HCT116 (cell line): ENCODE measurements at regions not wholly inside any gene's neighbourhood (a gene's known extent, or its start where the extent isn't known, plus 50 kb on each side); places are given as distances from the start of the nearest gene placed in this dataset.

Source experiments
- ATAC-seq: fragments of 200-7000 bp; cut with Tn5 transposase; 2 replicates; pipeline ENCODE4 v1.9.1; 2020; ENCODE audit warnings: mild to moderate bottlenecking, moderate library complexity
- BruUV-seq: library from RNA; stranded (reverse); fragments of 400-500 nt; replicated peaks from 2 replicates; lab custom pipeline; 2021; lab: Mats Ljungman, UMichigan
- CTCF ChIA-PET: fragments of 300-600 bp; sonication (Branson Sonifier 250); formaldehyde crosslinking; loops from one replicate; lab custom pipeline; 2021; ENCODE audit warnings: antibody characterized with exemption; lab: Charles Lee
- POLR2A ChIA-PET: fragments of 300-600, 350-600 bp; sonication (Branson Sonifier 250); formaldehyde crosslinking; loops from one replicate; lab custom pipeline; 2021; ENCODE audit warnings: antibody characterized with exemption; lab: Charles Lee
- RAD21 ChIA-PET, 2 experiments: fragments of 300-600 bp; sonication (Branson Sonifier 250); formaldehyde crosslinking; loops; one replicate each; lab custom pipeline; 2023; ENCODE audit warnings: low total read pairs in 2 of 2; ENCODE audit not compliant: uncharacterized antibody in 2 of 2, unreplicated experiment in 2 of 2, low non-redundant PET in 1 of 2; lab: Charles Lee
- DNase-seq: peaks from one replicate; pipeline ENCODE4 v3.0.0-alpha.2; 2010; ENCODE audit warnings: low read depth, low spot score
- H2AFZ ChIP-seq: fragments of 200-600 bp; shearing (Covaris generic), sonication (generic); 2 replicates; pipeline ENCODE4 v1.6.1; 2017; ENCODE audit warnings: low read depth, mixed run types, mixed read lengths, antibody characterized with exemption, low read length; ENCODE audit not compliant: poor library complexity, severe bottlenecking
- H3K27ac ChIP-seq: 2 replicates; pipeline ENCODE4 v1.5.1; 2012; ENCODE audit warnings: low read depth, low read length
- H3K27me3 ChIP-seq: fragments of 200-600 bp; sonication (generic); 2 replicates; pipeline ENCODE4 v1.6.1; 2016; ENCODE audit warnings: mixed run types, low read length, mixed read lengths; ENCODE audit not compliant: insufficient read depth
- H3K36me3 ChIP-seq, 2 experiments: fragments of 200-500 bp in 1 of 2; fragments of 200-600 bp in 1 of 2; sonication (Bioruptor generic) in 1 of 2; sonication (generic) in 1 of 2; 2 replicates each; pipeline versions ENCODE4 v1.5.1 to v1.6.1; 2014 to 2016; ENCODE audit warnings: low read length in 2 of 2, inconsistent platforms in 1 of 2, mixed read lengths in 1 of 2, mixed run types in 1 of 2; ENCODE audit not compliant: insufficient read depth in 2 of 2, control insufficient read depth in 1 of 2
- H3K4me1 ChIP-seq, 2 experiments: fragments of 200-600 bp in 1 of 2; sonication (generic) in 1 of 2; 2 replicates each; pipeline versions ENCODE4 v1.5.1 to v1.6.1; 2012 to 2017; ENCODE audit warnings: low read length in 2 of 2, inconsistent platforms in 1 of 2, mild to moderate bottlenecking in 1 of 2, mixed read lengths in 1 of 2, mixed run types in 1 of 2, moderate library complexity in 1 of 2; ENCODE audit not compliant: insufficient read depth in 2 of 2, control insufficient read depth in 1 of 2
- H3K4me2 ChIP-seq: fragments of 200-600 bp; sonication (generic); 2 replicates; pipeline ENCODE4 v1.6.1; 2017; ENCODE audit warnings: mixed run types, low read length, mixed read lengths
- H3K4me3 ChIP-seq, 2 experiments: fragments of 200-600 bp in 1 of 2; sonication (generic) in 1 of 2; replicated peaks in 1 of 2; 2 replicates each; pipeline ENCODE4 v1.5.1; 2011 to 2016; ENCODE audit warnings: low read length in 2 of 2, control low read depth in 1 of 2, low read depth in 1 of 2, mild to moderate bottlenecking in 1 of 2, mixed read lengths in 1 of 2, mixed run types in 1 of 2
- H3K79me2 ChIP-seq: fragments of 200-600 bp; sonication (generic); 2 replicates; pipeline ENCODE4 v1.6.1; 2017; ENCODE audit warnings: mild to moderate bottlenecking, mixed run types, low read length, moderate library complexity, mixed read lengths; ENCODE audit not compliant: insufficient read depth
- H3K9ac ChIP-seq: fragments of 200-600 bp; sonication (generic); 2 replicates; pipeline ENCODE4 v1.6.1; 2016; ENCODE audit warnings: low read length, mixed read lengths
- H3K9me2 ChIP-seq: fragments of 200-600 bp; sonication (generic), shearing (Covaris generic); 2 replicates; pipeline ENCODE4 v1.6.1; 2017; ENCODE audit warnings: mixed run types, mild to moderate bottlenecking, moderate library complexity; ENCODE audit not compliant: insufficient read depth
- H3K9me3 ChIP-seq, 2 experiments: fragments of 200-500 bp in 1 of 2; fragments of 200-600 bp in 1 of 2; sonication (Bioruptor generic) in 1 of 2; sonication (generic) in 1 of 2; 2 replicates each; pipeline ENCODE4 v1.6.1; 2014 to 2017; ENCODE audit warnings: low read length in 2 of 2, mixed read lengths in 2 of 2, inconsistent platforms in 1 of 2, low read depth in 1 of 2, mild to moderate bottlenecking in 1 of 2, mixed run types in 1 of 2, moderate library complexity in 1 of 2; ENCODE audit not compliant: control insufficient read depth in 1 of 2, insufficient read depth in 1 of 2
- H4K20me1 ChIP-seq: fragments of 200-600 bp; sonication (generic), shearing (Covaris generic); 2 replicates; pipeline ENCODE4 v1.6.1; 2017; ENCODE audit warnings: mixed run types, mild to moderate bottlenecking, moderate library complexity; ENCODE audit not compliant: insufficient read depth
- CBX3 ChIP-seq: IDR thresholded peaks from 2 replicates; pipeline ENCODE4 v1.6.1; 2012; ENCODE audit warnings: low read depth
- CEBPB ChIP-seq: IDR thresholded peaks from 2 replicates; pipeline ENCODE4 v1.6.1; 2012; ENCODE audit warnings: low read depth
- EGR1 ChIP-seq: IDR thresholded peaks from 2 replicates; pipeline ENCODE4 v1.6.1; 2012; ENCODE audit warnings: low read depth
- ELF1 ChIP-seq: IDR thresholded peaks from 2 replicates; pipeline ENCODE4 v1.6.1; 2012; ENCODE audit warnings: low read depth, borderline replicate concordance
- EZH2 ChIP-seq: fragments of 200-600 bp; sonication (generic); IDR thresholded peaks from 2 replicates; pipeline ENCODE4 v1.6.1; 2017; ENCODE audit warnings: antibody characterized with exemption, mixed run types
- EZH2phosphoT487 ChIP-seq: fragments of 200-600 bp; IDR thresholded peaks from 2 replicates; pipeline ENCODE4 v1.6.1; 2018; ENCODE audit warnings: antibody characterized with exemption, borderline replicate concordance
- FOSL1 ChIP-seq: IDR thresholded peaks from 2 replicates; pipeline ENCODE4 v1.6.1; 2012; ENCODE audit warnings: low read depth
- JUND ChIP-seq: IDR thresholded peaks from 2 replicates; pipeline ENCODE4 v1.6.1; 2012
- MAX ChIP-seq: IDR thresholded peaks from 2 replicates; pipeline ENCODE4 v1.6.1; 2012
- POLR2A ChIP-seq: IDR thresholded peaks from 2 replicates; pipeline ENCODE4 v1.7.0; 2011; ENCODE audit warnings: borderline replicate concordance; ENCODE audit not compliant: insufficient read depth, insufficient read length; ENCODE audit errors: extremely low read depth
- POLR2AphosphoS5 ChIP-seq: IDR thresholded peaks from 2 replicates; pipeline ENCODE4 v1.6.1; 2011; ENCODE audit warnings: mild to moderate bottlenecking, low read depth, low read length, moderate library complexity
- RAD21 ChIP-seq: IDR thresholded peaks from 2 replicates; pipeline ENCODE4 v1.6.1; 2012; ENCODE audit warnings: low read depth, mild to moderate bottlenecking
- SIN3A ChIP-seq: IDR thresholded peaks from 2 replicates; pipeline ENCODE4 v1.6.1; 2012; ENCODE audit warnings: low read depth
- SP1 ChIP-seq: IDR thresholded peaks from 2 replicates; pipeline ENCODE4 v1.6.1; 2012; ENCODE audit warnings: low read depth
- SRF ChIP-seq: IDR thresholded peaks from 2 replicates; pipeline ENCODE4 v1.6.1; 2012; ENCODE audit warnings: low read depth
- TCF7L2 ChIP-seq: IDR thresholded peaks from 2 replicates; pipeline ENCODE4 v1.7.0; 2011; ENCODE audit warnings: borderline replicate concordance, inconsistent platforms; ENCODE audit not compliant: insufficient read depth, insufficient read length; ENCODE audit errors: extremely low read depth
- intact Hi-C: fragments of 100-400 bp; cut with micrococcal nuclease; formaldehyde crosslinking; loops from 2 replicates; pipeline ENCODE4 v1.10.0; 2022
- TF ChIP-seq, protein P1 (sequence below), 3 experiments: fragments of 200-600 bp in 1 of 3; sonication (generic) in 1 of 3; IDR thresholded peaks in 2 of 3; conservative IDR thresholded peaks in 1 of 3; 2 replicates each; pipeline ENCODE4 v1.5.1; 2012 to 2017; ENCODE audit warnings: low read depth in 2 of 3, low read length in 2 of 3, antibody characterized with exemption in 1 of 3, borderline replicate concordance in 1 of 3, control low read depth in 1 of 3, mild to moderate bottlenecking in 1 of 3, mixed read lengths in 1 of 3, mixed run types in 1 of 3, moderate library complexity in 1 of 3; ENCODE audit not compliant: insufficient read depth in 1 of 3

DNA sequence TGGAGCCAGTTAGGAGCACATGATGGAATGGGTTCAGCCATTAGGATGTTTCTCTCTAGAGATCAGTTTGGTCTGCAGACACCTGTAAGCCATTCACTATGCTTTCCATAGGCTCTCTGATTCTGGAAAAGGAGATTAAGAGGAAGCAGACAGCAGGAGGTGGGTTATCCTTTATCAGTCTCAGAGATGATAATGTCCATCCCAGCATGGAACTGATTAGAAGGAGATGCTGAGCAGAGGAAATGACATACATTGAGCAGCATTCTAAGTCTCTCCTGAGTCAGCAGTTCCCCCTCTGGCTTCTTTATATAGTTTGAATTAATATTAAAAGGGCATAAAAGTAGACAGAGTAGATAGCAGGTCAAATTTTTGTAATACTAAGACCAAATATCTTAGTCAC lies 591.1 kb downstream of the GBE1 start:
- Histone ChIP-seq H3K4me3 (no peak overlapping the region), H3K36me3 (no peaks in the 10 kb centered on the region), H4K20me1 (no peaks in the 10 kb centered on the region), H3K4me1 (no peaks in the 10 kb centered on the region), H2AFZ (no peak overlapping the region), H3K9me3 (peaks cover 0 to 12% of the 10 kb centered on the region in 2 experiments; a peak in 2 of 4 replicates), H3K9ac (no peak overlapping the region), H3K9me2 (no peaks in the 10 kb centered on the region), H3K79me2 (no peaks in the 10 kb centered on the region), H3K4me2 (no peak overlapping the region), H3K27me3 (no peaks in the 10 kb centered on the region), H3K27ac (no peak overlapping the region)
- ChIA-PET POLR2A (no interaction called here), RAD21 (no interaction called here), CTCF (no interaction called here)
- DNase-seq (no peak), ATAC-seq (no peak)
- no TSS peak for BruUV-seq
- intact Hi-C loops = no loop called here
- TF ChIP-seq POLR2AphosphoS5 (no peak), TCF7L2 (no peak), CEBPB (no peak), POLR2A (no peak), RAD21 (no peak), SIN3A (no peak), EGR1 (no peak), FOSL1 (no peak), EZH2phosphoT487 (no peak), EZH2 (no peak), CBX3 (no peak), ELF1 (no peak), MAX (no peak), SP1 (no peak), JUND (no peak), SRF (no peak)
- TF ChIP-seq, protein P1, sequence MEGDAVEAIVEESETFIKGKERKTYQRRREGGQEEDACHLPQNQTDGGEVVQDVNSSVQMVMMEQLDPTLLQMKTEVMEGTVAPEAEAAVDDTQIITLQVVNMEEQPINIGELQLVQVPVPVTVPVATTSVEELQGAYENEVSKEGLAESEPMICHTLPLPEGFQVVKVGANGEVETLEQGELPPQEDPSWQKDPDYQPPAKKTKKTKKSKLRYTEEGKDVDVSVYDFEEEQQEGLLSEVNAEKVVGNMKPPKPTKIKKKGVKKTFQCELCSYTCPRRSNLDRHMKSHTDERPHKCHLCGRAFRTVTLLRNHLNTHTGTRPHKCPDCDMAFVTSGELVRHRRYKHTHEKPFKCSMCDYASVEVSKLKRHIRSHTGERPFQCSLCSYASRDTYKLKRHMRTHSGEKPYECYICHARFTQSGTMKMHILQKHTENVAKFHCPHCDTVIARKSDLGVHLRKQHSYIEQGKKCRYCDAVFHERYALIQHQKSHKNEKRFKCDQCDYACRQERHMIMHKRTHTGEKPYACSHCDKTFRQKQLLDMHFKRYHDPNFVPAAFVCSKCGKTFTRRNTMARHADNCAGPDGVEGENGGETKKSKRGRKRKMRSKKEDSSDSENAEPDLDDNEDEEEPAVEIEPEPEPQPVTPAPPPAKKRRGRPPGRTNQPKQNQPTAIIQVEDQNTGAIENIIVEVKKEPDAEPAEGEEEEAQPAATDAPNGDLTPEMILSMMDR (IDR thresholded peaks at IDR 0.05 in 2 of 3, conservative IDR thresholded peaks at IDR 0.05 in 1 of 3; ENCODE audit: borderline replicate concordance in 1 of 3, insufficient read depth in 1 of 3, low read depth in 2 of 3, low read length in 2 of 3) = no peak
